Panc1 (cell line): ENCODE measurements at regions not wholly inside any gene's neighbourhood (a gene's known extent, or its start where the extent isn't known, plus 50 kb on each side); places are given as distances from the start of the nearest gene placed in this dataset.

ENCODE experiments used
- ATAC-seq: fragments of 200-7000 bp; cut with Tn5 transposase; 2 replicates; pipeline ENCODE4 v1.9.1; 2020; ENCODE audit warnings: mild to moderate bottlenecking, moderate library complexity
- BruUV-seq: library from RNA; stranded (reverse); fragments of 400-500 nt; replicated peaks from 2 replicates; lab custom pipeline; 2021; lab: Mats Ljungman, UMichigan
- CTCF ChIA-PET: fragments of 300-600 bp; sonication (Branson Sonifier 250); formaldehyde crosslinking; loops from one replicate; lab custom pipeline; 2022; ENCODE audit warnings: antibody characterized with exemption; lab: Charles Lee
- POLR2A ChIA-PET: fragments of 300-600 bp; sonication (Branson Sonifier 250); formaldehyde crosslinking; loops from one replicate; lab custom pipeline; 2022; ENCODE audit warnings: antibody characterized with exemption; lab: Charles Lee
- DNase-seq: peaks from one replicate; pipeline ENCODE4 v3.0.0-alpha.2; 2010; ENCODE audit warnings: low read depth, low spot score
- H3K27ac ChIP-seq: 2 replicates; pipeline ENCODE4 v1.5.1; 2011; ENCODE audit warnings: mild to moderate bottlenecking, low read length, inconsistent platforms
- H3K27me3 ChIP-seq: fragments of 200-500 bp; sonication (Bioruptor generic); 2 replicates; pipeline ENCODE4 v1.6.0; 2014; ENCODE audit warnings: low read length, inconsistent platforms; ENCODE audit not compliant: control insufficient read depth, insufficient read depth
- H3K36me3 ChIP-seq: fragments of 200-500 bp; sonication (Bioruptor generic); 2 replicates; pipeline ENCODE4 v1.5.1; 2014; ENCODE audit warnings: inconsistent platforms, mild to moderate bottlenecking, low read length, moderate library complexity; ENCODE audit not compliant: control insufficient read depth, insufficient read depth
- H3K4me1 ChIP-seq: 2 replicates; pipeline ENCODE4 v1.5.1; 2011; ENCODE audit warnings: inconsistent platforms, mild to moderate bottlenecking, low read length, moderate library complexity; ENCODE audit not compliant: control insufficient read depth, insufficient read depth
- H3K4me3 ChIP-seq, 2 experiments: 2 replicates each; pipeline ENCODE4 v1.5.1; 2011 to 2012; ENCODE audit warnings: low read depth in 2 of 2, low read length in 2 of 2, mild to moderate bottlenecking in 2 of 2, inconsistent platforms in 1 of 2, moderate library complexity in 1 of 2
- H3K9me3 ChIP-seq: fragments of 200-500 bp; sonication (Bioruptor generic); 2 replicates; pipeline ENCODE4 v1.5.1; 2014; ENCODE audit warnings: low read depth, mild to moderate bottlenecking, inconsistent platforms, low read length, moderate library complexity; ENCODE audit not compliant: control insufficient read depth, insufficient read depth
- CTCF ChIP-seq: fragments of 450-650 bp; IDR thresholded peaks from 2 replicates; pipeline ENCODE4 v1.5.1; 2017; ENCODE audit warnings: mild to moderate bottlenecking
- POLR2AphosphoS5 ChIP-seq: IDR thresholded peaks from 2 replicates; pipeline ENCODE4 v1.6.1; 2012; ENCODE audit warnings: mild to moderate bottlenecking, low read depth, low read length, moderate library complexity
- REST ChIP-seq, 2 experiments: IDR thresholded peaks; 2 replicates each; pipeline ENCODE4 v1.6.1; 2011 to 2012; ENCODE audit warnings: low read depth in 2 of 2, control low read depth in 1 of 2, low read length in 1 of 2, mild to moderate bottlenecking in 1 of 2, moderate library complexity in 1 of 2; ENCODE audit not compliant: insufficient read depth in 1 of 2
- SIN3A ChIP-seq: IDR thresholded peaks from 2 replicates; pipeline ENCODE4 v1.6.1; 2012; ENCODE audit warnings: low read depth, mild to moderate bottlenecking, low read length, moderate library complexity, borderline replicate concordance; ENCODE audit not compliant: insufficient read depth
- TCF7L2 ChIP-seq: IDR thresholded peaks from 2 replicates; pipeline ENCODE4 v1.6.1; 2011; ENCODE audit warnings: mild to moderate bottlenecking, low read depth, low read length, inconsistent platforms
- in situ Hi-C: cut with HindIII; loops from 2 replicates; pipeline ENCODE4 v1.10.0; 2016; ENCODE audit warnings: low sequenced_read_pairs, low pct_unique_long_range_greater_than_20kb
- intact Hi-C: fragments of 100-400 bp; cut with micrococcal nuclease; formaldehyde crosslinking; loops from one replicate; pipeline ENCODE4 v1.10.0; 2022; ENCODE audit not compliant: unreplicated experiment

- ChIA-PET POLR2A (no interaction called here), CTCF (no interaction called here)
- in situ Hi-C loops (no loop called here), intact Hi-C loops (no loop called here)
- H3K4me1 ChIP-seq: no peaks in the 10 kb centered on the region
- H3K36me3 ChIP-seq: no peaks in the 10 kb centered on the region
- no peak overlapping the region for H3K27ac ChIP-seq
- H3K4me3 ChIP-seq: no peak overlapping the region
- no peak for TF ChIP-seq CTCF
- no peak for TF ChIP-seq REST (IDR thresholded peaks at IDR 0.05; ENCODE audit: insufficient read depth in 1 of 2, low read depth in 2 of 2, low read length in 1 of 2)
- no peak for TF ChIP-seq POLR2AphosphoS5
- TF ChIP-seq TCF7L2: no peak
- no peak for TF ChIP-seq SIN3A
- no peaks in the 10 kb centered on the region for H3K27me3 ChIP-seq
- H3K9me3 ChIP-seq: no peaks in the 10 kb centered on the region
- DNase-seq: no peak
- no peak for ATAC-seq
- no TSS peak for BruUV-seq
Measured at GRCh38 chr13:103908274-103908673, 842.1 kb upstream of the SLC10A2 start.

GRCh38 chr13:103903790-103904189, 837.6 kb upstream of the SLC10A2 start:
- Histone ChIP-seq H3K36me3 (no peaks in the 10 kb centered on the region), H3K27me3 (no peaks in the 10 kb centered on the region), H3K4me3 (no peak overlapping the region), H3K4me1 (no peaks in the 10 kb centered on the region), H3K9me3 (no peaks in the 10 kb centered on the region), H3K27ac (no peak overlapping the region)
- CTCF ChIA-PET: no interaction called here
- in situ Hi-C loops: no loop called here
- TF ChIP-seq CTCF: no peak
- no TSS peak for BruUV-seq
- intact Hi-C loops: no loop called here
- DNase-seq: no peak
- no peak for ATAC-seq
- POLR2A ChIA-PET: no interaction called here

- H3K27me3 ChIP-seq: no peaks in the 10 kb centered on the region
- no TSS peak for BruUV-seq
- H3K36me3 ChIP-seq: no peaks in the 10 kb centered on the region
- DNase-seq (no peak), ATAC-seq (no peak)
- TF ChIP-seq REST (IDR thresholded peaks at IDR 0.05; ENCODE audit: insufficient read depth in 1 of 2, low read depth in 2 of 2, low read length in 1 of 2): no peak
- TF ChIP-seq TCF7L2: no peak
- no peak for TF ChIP-seq CTCF
- no peak for TF ChIP-seq POLR2AphosphoS5
- TF ChIP-seq SIN3A: no peak
- ChIA-PET CTCF (no interaction called here), POLR2A (no interaction called here)
- in situ Hi-C loops: no loop called here
- no peaks in the 10 kb centered on the region for H3K4me1 ChIP-seq
- intact Hi-C loops: no loop called here
- H3K4me3 ChIP-seq: no peak overlapping the region
- no peaks in the 10 kb centered on the region for H3K9me3 ChIP-seq
- H3K27ac ChIP-seq: no peak overlapping the region
Measured at GRCh38 chr13:103898481-103898880, 832.3 kb upstream of the SLC10A2 start.
